Uterus (tissue), 2 donors: ENCODE measurements at regions not wholly inside any gene's neighbourhood (a gene's known extent, or its start where the extent isn't known, plus 50 kb on each side); places are given as distances from the start of the nearest gene placed in this dataset.

ENCODE experiments used
- CTCF ChIP-seq, 4 experiments: fragments of 200-600 bp in 2 of 4; fragments of 450-650 bp in 2 of 4; sonication (generic) in 2 of 4; IDR thresholded peaks; one replicate each; pipeline ENCODE4 v1.5.1; 2016 to 2019; ENCODE audit warnings: antibody characterized with exemption in 4 of 4, mild to moderate bottlenecking in 2 of 4, moderate library complexity in 1 of 4
- POLR2A ChIP-seq, 2 donors: fragments of 450-650 bp; IDR thresholded peaks; one replicate each; pipeline ENCODE4 v1.6.1; 2016; ENCODE audit warnings: antibody characterized with exemption in 2 of 2, mild to moderate bottlenecking in 1 of 2, moderate library complexity in 1 of 2

GRCh38 chr22:26994801-26995200, 337.4 kb downstream of the MIAT start:
- TF ChIP-seq CTCF (IDR thresholded peaks at IDR 0.05) (no peak), POLR2A (IDR thresholded peaks at IDR 0.05) (no peak)
